Stimulated activated CD8-positive, alpha-beta memory T cell treated with anti-CD3 and anti-CD28 coated beads, Interleukin-15, amount 100 ng/mL, for 1 hour (primary cell): ENCODE measurements at regions not wholly inside any gene's neighbourhood (a gene's known extent, or its start where the extent isn't known, plus 50 kb on each side); places are given as distances from the start of the nearest gene placed in this dataset.

ENCODE experiments used
- DNase-seq: peaks from one replicate; pipeline ENCODE4 v3.0.0-alpha.2; 2020; ENCODE audit warnings: low read depth

DNA sequence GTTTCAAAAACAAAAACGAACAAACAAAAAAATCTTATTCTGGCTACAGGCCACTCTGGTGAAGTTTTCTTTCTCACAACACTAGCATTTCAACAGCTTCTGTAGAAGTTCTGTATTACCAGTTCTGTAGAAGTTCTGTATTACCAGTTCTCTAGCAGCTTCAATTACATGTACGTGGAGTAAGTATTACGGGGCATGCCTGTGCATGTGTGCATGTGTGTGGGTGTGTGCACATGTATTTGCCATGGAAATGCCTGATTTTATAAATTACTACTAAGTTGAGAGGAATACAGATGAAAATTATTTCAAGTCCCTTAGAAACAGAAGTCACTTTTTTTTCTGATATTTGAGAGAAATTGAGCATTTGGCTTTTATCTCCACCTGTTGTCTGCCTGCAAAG, 414.2 kb downstream of the FOXO1 start:
- no peak for DNase-seq

DNA sequence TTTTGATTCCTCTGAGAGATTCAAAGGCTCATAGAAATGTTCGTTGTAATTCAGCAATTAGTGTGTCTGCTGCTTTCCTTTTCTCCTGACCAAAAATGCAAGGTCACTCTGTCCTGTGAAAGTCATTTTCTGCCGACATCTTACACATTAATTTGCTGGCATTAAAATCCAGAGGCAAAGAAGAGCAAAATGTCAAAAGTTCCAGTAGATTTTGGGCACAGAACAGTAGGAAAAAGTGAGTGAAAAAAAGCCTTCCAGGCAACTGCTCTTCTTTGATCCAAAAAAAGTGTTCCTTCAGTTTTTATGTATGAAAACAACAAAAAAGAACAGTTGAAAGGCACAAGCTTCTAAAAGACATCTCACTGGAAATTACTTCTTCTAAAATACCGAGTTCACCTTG, 413.8 kb downstream of the FOXO1 start:
- no peak for DNase-seq

DNA sequence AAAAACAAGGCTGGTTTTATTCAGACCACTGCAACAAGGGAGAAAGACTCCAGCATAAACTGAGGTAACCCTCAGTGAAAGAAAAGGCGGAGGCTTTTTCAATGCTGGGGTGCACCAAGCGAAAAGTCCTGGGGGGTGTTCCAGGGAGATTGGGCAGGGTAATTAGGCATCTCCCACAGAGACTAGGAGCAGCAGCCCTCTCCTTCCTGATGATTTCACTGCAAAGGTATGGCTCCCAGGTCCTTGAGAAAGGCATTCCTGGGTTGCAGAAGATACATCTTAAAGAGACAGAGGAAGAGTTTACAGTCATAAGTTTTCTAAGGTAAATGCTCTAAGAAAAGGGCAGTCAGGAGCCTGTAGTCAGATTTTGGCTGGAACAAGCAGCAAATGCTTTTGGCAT, 412.0 kb downstream of the FOXO1 start:
- DNase-seq = no peak

DNA sequence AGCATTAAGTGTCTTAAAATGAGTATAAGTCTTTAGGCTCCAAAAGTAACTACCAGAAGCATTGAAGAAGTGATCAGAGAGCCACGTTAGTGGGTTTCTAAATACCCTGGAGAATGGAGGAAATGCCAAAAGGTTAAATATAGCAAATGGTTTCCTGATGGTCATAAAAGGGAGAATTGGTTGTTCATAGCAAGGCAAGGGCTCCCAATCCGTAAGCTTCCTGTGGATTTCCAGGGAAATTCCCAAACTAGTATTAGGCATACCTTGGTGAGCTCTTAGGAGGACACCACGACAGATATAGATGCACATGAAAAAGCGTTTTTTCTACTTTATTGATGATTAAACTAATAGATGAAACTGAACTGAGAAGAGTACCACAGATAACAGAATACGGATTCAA, 410.9 kb downstream of the FOXO1 start:
- DNase-seq = no peak

DNA sequence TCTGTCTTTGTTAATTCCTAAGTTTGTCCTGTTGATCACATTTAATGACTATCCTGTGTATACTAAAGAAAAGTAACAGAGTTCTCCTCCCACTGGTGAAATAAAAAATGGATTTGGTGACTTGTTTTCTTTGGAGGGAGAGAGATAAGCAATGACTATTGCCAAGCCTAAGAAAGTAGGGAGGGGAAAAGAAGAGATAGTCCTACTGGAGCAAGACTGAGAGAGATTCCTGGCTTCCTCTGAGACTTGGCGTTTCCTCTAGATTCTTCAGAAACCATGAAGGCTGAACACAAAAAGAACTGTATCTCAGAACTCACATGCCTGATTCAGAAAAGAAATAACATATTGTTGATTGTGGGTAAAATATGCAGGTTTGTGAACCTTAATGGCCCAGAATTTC, 406.5 kb downstream of the FOXO1 start:
- DNase-seq = no peak

DNA sequence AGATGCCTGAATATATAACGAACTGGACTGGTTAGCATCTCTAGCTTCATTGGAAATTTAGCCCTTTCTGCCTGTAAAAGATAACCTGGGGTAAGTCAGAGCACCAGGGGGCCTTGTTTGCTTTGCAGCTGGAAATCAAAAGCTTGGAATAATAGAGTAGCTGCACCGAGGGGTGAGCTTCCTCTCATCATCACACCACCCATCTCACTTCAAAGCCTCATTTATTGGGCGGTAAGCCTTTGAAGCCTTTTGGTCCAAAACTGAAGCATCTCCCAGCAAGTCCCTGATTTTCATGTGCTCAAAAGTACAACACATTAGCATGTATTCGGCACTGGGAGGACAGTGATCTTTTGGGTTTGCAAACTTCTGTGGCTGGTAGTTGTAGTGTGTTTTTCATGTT, 405.1 kb downstream of the FOXO1 start:
- DNase-seq = no peak

DNA sequence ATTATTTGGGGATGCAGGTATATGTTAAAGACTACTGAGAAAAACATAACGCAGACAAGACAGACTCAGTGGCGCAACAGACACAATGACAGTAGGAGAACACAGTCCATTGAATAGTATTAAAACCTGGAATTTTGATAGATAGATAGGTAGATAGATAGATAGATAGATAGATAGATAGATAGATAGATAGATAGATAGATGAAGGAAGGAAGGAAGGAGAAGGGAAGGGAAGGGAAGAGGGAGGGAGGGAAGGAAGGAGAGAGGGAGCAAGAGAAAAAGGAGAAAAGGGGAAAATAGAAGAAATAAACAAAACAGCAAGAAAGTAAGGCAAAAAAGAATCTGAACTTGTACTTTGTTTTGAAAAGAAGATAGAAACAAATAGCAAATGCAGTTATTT, 404.5 kb downstream of the FOXO1 start:
- no peak for DNase-seq

DNA sequence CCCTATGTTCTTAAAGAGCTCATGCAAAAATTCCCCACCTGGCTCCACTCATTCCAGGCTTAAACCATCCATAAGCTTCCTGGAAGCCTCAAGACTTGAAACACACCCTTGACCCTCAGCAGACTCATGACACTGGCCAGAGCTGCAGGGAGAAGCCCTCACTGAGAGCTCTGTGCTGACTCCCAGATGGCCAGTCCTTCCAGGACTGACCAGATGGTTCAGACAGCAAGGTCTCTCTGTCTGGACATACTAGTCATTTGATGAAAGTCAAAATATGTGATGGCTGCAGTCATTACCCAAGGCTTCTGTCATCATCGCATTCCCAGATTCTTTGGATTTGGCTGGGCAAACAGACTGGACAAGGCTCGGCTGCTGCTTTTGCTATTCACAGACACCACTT, 397.4 kb downstream of the FOXO1 start:
- DNase-seq = no peak

DNA sequence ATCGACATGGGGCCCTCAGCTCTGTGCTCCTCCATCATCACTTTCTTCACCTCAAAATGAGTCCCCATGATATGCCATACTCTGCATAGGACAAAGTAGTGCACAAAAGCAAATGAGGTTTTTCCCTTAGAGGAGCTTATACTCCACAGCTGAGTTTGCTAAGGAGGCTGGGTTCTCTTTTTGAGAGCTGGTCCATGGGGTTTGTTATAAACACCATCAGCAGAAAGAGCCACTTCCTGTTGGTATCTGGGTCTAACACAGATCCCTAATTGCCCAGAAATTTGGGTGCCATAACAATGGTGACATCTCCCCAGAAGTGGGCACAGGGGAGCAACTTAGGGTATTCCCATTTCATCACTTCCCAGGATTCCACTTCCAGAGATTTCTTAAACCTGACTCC, 395.7 kb downstream of the FOXO1 start:
- no peak for DNase-seq

DNA sequence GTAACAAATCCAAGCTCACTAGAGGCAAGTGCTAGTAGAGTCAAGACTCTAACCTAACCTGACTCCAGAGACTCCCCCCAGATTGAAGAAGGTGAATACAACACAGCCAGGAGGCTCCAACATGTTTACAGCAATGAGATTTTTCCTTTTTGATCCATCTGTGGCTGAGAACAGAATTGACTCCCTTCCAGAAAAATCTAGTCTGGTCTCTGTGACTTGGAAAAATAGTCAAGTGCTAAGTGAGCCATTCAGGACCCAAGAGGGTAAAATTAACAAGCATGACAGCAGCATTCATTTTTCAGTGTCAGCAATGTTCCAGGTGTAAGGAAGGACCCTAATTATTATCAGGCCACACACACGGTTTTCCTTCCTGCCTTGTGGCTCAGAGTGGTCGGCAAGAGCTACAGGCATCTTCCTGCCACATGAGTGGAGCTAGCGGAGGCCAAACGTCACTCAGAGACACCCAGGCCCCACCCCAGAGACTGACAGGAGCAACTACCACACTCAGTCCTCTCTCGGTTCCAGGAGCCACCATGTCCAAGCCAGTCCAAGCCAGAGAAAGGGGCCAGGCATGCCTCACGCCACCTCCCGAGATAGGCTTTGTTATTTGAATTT, 395.1 kb downstream of the FOXO1 start:
- no peak for DNase-seq

DNA sequence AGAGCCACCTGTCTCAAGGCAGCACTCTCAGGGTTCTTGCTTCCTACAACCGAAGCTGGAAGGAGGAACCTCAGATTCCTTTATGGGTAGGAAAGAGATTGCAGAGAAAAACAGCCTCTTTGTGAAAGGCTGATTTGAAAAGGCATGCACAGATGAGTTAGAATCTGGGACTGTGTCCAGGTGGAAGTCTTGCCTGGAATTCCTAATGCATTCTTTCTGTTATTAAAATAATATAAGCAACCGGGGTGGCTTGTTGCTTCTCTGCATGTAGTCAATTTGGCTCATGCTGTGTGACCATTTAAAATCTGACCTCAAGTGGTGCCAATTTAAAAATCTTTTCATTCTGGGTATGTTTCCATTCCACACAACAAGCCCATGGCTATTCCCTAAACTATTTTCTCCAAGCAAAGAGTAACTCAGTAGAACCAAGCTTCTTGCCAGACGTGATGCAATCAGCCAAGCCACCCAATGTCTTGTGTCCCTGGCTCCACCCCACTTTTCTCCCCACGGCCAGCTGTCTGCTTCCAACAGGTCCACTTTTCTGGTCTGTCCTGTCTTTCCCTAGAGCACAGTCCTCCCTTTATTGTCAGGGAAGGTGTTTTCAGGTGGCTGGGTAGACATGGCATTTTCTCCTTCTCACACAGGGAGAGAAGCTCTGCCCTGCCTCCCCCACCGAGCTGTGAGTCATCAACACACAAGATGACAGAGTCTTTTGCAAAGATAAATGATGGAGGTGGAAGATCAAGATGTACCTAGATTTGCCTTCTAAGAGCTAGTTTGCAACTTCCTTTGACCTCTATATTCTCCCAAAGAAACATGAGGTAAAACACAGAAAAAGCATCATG, 394.3 kb downstream of the FOXO1 start:
- DNase-seq = peak; percentile 37

DNA sequence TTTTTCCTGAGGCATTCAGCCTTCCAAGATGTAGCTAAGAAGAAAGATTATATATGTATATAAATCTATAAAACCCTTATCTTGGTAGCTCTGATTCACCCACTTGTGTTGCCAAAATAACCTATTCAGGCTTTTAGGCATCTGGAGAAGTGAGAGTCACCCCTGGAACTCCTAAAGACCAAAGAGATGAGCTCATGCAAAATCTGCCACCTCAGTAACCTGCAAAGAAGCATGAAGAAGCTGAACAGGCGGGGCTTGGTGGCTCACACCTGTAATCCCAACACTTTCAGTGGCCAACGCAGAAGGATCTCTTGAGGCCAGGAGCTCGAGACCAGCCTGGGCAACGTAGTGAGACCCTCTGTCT, 393.7 kb downstream of the FOXO1 start:
- DNase-seq = no peak

DNA sequence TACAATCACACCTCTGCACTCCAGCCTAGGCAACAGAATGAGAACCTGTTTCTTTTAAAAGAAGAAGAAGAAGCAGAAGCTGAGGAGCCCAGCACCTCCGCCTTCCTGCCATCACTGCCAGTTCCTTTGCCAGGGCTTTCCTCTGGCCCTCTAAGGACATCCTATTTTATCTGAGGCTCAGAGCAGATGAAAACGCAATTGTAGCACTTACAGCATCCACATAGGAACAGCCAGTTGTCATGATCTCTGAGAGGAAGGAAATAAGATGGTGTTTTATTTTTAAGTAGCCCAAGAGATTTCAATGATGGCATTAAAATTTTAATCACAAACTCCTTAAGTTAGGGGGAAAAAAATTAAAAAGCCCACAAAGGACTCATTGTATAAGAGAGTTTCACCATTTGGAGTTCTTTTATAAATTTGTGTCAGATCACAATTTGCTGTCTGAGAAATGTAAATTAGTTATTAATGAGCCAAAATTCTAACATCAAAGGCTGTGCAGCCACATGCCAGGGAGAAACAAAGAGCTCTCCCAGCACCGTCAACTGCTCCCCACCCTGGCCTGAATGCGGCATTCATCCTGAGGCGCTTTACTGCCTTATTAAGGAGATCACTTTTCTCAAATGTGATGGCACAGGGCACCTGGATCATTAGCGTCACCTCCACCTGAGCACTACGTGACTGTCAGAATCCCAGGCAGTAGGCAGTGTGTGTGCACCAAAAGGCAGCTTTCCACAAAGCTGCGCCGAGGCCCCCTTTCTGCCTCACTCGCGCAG, 393.0 kb downstream of the FOXO1 start:
- no peak for DNase-seq

DNA sequence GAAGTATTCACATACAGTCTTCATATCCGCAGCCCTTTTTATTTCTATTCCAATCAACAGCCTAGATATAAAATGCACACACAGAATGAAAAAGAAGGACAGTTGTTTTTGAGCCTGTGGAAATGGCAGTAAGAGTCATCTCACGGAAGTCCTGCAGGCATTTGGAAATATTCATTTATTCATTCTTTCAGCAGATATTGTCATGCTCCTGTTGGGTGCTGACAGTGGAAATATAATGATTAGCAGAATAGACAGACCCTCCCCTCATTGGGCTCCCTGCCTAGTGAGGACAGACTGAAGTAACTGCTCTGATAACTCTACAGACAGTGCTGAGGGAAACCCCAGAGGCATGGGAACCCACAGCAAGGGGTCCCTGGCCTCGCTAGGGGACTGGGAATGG, 392.3 kb downstream of the FOXO1 start:
- DNase-seq = no peak

DNA sequence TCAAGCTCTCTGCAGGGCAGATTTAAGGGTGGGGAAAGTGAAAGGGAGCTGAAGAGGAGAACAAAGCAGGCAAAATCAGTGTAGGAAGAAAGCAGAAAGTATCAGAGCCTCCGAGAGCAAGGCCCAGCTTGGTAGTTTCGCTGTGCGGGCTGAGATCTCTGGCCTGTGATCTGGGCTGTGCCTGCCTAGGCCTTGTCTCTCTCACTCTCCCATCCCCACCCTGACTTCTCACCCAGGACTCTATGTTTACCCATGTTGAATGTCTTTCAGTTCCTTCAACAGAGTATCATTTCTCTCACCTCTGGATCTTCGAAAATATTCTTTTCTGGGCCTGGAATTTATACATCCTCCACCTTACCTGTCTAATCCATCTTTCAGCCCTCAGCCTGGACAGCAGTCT, 391.3 kb downstream of the FOXO1 start:
- no peak for DNase-seq

DNA sequence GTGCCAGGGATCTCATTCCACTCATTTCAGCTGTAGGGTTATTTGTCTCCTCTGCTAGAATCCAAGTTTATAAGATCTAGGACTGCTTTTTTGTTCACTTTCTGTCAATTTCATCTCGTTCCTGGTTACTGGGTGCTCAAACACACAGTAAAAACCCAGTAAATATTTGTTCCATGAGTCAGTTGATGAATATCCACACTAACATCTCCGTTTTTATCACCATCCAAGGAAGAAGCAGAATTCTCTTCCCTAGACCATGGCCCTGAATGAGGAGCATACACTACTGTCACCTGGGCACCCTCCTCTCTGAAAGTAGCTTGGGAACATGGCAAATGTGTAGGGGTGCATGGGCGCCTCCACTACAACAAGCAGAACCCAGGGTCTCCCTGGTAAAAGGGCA, 390.8 kb downstream of the FOXO1 start:
- no peak for DNase-seq

DNA sequence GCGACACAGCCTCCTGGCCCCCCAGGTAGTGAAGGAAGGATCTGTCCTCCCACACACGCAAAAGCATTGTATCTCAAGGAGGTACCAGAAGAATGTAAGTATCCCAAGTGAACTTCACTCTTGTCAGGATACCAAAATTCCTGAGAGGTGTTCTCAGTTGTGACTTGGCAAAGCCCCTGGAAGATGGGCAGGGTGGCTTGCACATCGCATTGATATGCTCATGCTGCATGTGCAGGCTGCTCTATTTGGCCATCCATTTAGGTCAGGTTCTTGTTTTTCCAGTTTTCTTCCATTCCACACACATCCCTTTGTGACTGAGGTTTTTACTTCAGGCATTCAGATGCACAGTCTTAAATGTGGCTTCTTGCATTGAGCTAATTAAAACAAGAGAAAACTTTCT, 382.8 kb downstream of the FOXO1 start:
- DNase-seq = no peak

DNA sequence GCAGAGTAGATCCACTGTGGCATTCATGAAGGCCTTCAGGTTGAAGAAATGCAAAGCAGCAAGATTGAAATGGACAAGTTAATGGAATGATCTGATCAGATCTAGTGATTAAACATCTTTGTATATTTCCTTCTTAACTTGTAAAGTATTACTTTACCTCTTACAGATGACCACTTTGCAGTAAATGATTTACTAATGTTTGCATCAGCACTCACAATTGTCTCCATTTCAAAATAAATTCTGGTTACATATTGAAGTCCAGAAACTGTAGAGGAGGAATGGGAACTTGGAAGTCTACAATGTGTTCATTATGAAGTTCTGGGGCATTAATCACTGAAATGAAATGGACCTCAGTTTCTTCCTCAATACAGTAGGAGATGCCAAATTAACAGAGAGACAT, 380.8 kb downstream of the FOXO1 start:
- no peak for DNase-seq

DNA sequence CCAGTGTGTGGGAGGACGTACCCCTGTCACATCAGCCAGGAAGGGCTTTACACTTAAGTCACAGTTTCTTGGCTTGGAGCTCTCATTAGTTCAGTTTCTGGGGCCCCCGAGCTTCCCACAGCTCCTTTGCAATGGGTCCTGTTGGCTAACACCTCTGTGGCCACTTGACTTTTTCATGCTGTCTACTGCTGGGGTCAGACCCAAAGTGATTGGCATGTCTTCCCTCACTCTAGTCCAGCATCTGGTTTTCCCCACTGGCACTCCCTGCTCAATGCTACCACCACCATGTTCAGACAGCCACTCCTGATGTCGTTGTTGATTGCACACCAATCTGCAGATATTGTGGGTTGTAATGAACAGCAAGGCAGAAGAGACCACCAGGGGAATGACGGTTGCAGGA, 379.0 kb downstream of the FOXO1 start:
- no peak for DNase-seq

DNA sequence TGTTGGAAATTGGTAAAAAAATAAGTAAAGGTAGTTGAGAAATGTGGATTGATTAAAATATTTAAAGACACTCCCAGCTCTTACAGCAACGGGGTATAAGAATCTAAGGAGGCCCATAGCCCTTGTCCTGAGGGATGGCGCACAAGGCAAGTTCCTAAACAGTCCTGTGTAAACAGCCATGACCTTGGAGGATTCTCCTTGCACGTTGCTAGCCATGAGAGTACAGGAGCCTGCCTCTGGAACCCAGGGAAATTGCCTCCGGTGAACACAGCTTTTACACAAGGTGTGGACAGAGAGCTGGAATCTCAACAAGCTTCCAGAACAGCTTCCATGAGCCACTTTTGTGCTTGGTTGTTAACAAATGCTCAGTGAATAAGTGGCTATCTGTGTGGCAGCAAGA, 378.2 kb downstream of the FOXO1 start:
- no peak for DNase-seq

DNA sequence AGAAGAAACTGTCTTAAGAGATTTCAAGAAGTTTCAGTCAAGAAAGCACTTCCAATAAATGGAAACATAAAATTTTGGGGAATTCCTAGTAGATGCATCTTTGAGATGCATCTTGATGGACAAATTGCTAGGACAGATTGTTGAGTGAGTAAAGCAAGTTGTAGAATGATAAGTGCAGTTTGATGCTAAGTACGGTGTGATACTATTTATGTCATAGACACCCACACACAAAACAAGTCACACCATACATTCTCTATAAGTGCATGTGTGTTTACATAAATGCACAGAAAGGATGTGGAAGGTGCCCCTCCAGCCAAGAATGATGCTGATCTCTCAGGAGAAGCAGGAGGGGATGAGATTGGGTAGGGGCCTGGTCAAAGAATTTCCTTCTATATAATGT, 375.7 kb downstream of the FOXO1 start:
- no peak for DNase-seq

DNA sequence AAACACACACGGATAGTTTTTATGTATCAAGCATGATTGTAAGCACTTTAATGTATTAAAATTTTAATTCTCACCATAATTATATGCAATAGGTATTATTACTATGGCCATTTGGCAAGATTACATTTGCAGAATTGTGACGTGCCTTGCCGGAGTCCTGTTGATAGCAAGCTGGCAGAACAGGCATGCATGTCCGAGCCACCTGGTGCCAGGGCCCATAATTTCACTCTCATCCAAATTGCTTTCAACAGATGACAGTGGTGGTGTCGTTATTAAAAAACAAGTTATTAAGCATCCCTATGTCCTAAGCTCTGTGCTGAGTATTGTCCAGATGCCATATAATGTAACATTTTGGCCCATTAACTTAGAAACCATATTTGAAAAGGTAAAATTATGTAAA, 374.3 kb downstream of the FOXO1 start:
- DNase-seq = no peak

DNA sequence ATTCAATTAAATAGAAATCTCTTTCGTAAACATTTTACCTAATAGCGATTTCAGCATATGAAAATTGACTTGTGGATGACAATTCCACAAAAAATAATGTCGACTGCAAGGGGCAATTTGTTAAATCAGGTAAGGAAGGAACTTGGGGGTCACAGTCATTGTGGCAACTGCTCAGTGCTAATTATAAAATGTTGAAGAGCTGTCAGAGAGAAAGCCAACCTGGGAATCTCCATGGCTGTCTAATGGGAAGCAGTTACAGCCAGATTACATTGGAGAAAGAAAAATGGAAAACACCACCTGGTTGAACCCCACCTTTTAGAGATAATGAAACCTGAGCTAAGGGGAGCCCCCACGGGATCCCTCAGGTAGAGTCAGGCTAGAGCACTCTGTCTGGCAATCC, 373.9 kb downstream of the FOXO1 start:
- DNase-seq = no peak
